HG02981 (cell line): ENCODE measurements at regions not wholly inside any gene's neighbourhood (a gene's known extent, or its start where the extent isn't known, plus 50 kb on each side); places are given as distances from the start of the nearest gene placed in this dataset.
"Not testable (repeated sequence)": the region's sequence is repeated elsewhere in the genome, so short reads cannot be mapped to it uniquely, and the experiment has no call there.

Experiments
- ATAC-seq: cut with Tn5 transposase; IDR thresholded peaks from one replicate; pipeline ENCODE4 v1.9.1; 2021; ENCODE audit warnings: mild to moderate bottlenecking, moderate library complexity; ENCODE audit not compliant: unreplicated experiment

DNA sequence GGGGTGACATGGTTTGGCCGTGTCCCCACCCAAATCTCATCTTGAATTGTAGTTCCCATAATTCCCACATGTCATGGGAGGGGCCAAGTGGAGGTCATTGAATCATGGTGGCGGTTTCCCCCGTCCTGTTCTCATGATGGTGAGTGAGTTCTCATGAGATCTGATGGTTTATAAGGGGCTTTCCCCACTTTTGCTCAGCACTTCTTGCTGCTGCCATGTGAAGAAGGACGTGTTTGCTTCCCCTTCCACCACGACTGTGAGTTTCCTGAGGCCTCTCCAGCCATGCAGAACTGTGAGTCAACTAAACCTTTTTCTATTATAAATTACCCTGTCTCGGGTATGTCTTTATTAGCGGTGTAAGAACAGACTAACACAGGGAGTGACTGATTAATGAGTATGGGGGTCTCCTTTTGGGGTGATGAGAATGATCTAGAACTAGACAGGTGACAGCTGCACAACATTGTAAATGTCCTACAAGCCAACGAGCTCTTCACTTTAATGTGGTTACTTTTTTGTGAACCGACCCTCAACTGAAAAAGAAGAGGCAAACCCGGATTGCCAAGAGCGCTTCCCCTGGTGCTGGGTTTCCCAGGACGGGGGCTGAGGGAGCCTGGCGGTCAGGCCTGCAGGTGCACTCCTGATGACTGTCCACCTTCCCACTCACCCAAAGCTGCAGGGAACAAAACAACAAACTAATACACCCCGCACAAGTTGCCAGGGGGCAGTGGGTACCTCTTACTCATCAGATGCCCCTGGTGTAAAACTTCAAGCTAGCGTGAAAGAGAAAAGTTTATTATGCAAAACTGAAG, 90.1 kb downstream of the NCOR2 start:
- no peak for ATAC-seq

DNA sequence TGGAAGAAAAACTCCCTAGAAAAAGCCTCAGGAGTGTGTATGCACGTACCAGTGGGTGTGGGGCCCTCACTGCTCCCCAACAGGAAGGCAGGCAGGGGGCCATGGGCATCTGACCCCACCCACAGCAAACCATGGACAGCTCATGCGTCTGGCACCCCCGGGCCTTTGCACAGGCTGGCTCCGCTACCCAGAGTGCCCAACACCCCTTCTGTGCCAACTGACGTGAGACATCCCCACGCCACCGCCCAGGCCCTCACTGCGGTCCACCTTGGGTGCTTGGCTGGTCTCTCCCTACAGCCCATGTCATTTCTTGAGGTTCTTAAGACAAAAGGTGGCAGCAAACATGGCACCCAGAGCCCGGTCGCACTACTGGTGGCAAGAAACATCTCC, 91.4 kb downstream of the NCOR2 start:
- no peak for ATAC-seq

DNA sequence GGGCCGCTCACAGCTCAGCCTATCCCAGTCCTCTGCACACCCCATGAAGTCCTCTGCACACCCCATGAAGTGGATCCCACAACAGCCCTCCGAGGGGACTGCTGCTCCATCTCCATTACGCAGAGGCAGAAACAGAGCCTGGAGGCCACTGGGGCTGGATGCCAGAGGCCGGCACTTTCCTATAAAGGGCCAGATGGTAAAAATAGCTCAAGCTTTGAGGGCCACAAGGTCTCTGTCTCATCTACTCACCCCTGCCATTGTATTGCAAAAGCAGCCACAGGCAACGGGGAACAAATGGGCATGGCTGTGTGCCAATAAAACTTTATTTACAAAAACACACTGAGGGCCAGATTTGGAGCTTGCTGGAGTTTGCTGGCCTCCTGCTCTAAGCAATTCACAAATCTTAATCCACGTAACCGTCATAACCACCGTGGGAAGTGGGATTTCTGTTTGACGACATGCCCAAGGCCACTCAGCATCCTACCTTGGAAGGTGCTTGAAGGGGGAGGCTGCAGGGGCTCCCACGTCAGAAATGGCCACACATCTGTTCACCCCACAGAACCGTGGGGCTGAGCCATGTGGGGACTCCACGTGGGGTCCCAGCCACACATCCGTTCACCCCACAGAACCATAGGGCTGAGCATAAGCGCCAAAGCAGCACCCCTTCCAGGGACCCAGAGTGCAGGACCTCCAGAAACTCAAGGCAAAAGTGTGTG, 92.0 kb downstream of the NCOR2 start:
- ATAC-seq: no peak

DNA sequence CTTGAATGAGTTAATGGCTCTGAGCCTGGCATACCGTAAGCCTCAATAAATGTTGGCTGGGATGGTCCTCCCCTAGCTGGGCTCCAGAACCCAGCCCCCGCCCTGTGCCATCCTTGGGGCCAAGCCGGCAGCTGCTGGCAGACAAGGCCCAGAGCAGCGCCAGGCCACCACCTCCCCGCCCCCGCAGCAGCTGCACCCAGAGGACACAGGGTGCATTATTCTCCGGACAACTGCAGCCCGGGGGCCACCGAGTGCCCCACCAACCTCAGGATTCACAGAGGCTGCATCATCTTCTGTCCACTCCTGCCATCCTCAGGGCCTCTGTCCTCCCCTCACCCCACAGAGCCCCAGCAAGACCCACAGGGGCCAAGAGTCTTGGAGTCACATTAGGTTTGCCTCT, 92.7 kb downstream of the NCOR2 start:
- ATAC-seq: no peak

DNA sequence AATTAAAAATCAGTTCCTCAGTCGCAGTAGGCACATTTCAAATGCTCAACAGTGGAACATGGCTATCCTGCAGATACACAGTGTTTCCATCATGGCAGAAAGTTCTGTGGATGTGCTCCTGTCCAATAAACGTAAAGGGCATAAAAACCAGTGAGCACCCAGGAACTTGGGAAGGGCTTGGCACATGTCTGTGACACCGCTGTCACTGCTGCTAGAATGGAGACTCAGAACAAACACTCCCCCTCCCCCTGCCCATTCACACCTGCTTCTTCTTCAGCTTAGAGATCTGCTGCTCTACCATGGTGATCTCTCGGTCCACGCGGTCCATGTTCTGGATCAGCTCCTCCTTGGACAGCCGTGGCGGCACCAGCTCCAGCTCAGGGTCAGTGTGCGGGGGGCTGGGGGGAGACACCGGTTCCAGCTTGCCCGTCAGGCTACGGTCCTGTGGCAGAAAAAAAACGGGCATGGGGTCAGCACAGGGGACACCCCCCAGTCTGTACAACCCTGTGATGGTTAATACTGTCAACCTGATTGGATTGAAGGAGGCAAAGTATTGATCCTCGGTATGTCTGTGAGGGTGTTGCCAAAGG, 94.6 kb downstream of the NCOR2 start:
- no peak for ATAC-seq

DNA sequence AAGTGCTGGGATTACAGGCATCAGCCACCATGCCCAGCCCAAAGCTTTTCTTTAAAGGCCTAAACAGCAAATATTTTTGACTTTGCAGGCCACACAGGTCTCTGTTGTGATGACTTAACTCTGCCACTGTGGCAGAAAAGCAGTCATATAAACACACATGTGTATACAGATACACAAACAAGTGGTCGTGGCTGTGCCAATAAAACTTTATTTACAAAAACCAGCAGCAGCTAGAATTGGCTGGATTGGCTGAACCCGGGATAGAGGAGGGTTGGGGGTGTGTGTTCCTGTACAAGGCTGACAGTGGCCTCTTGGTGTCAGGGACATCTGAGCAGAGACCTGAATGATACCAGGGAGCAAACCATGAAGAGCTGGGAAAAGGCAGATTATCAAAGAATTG, 95.6 kb downstream of the NCOR2 start:
- ATAC-seq: no peak

DNA sequence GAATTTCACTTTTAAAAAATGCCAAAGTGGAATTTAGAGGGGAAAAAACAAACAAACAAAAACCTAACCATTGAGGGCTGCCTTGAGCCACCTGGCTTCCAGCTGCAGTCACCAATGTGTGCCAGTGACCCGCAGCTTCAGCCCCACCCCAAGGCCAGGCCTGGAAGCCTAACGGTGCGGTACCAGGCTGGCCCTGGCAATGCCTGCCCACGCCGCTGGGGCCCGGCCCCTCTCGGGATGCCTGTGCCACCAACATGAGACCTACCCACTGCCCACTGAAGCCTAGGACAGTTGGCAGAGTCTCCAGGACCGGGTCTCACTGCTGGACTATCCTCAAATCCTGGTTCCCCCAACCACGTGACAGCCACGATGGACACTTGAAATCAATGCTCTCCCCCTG, 96.6 kb downstream of the NCOR2 start:
- no peak for ATAC-seq

DNA sequence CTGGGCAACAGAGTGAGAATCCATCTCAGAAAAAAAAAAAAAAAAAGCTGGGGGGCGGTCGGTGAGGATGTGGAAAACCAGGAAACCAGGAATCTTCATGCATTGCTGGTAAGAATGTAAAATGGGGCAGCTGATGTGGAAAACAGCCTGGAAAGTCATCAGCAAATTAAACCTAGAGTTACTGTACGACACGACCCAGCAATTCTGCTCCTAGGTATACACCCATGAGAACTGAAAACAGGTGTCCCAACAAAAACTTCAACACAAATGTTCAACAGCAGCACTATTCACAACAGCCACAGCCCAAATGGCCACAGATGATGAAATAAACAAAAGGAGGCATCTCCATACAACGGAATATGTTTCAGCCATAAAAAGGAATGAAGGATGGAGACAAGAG, 97.3 kb downstream of the NCOR2 start:
- ATAC-seq: no peak

DNA sequence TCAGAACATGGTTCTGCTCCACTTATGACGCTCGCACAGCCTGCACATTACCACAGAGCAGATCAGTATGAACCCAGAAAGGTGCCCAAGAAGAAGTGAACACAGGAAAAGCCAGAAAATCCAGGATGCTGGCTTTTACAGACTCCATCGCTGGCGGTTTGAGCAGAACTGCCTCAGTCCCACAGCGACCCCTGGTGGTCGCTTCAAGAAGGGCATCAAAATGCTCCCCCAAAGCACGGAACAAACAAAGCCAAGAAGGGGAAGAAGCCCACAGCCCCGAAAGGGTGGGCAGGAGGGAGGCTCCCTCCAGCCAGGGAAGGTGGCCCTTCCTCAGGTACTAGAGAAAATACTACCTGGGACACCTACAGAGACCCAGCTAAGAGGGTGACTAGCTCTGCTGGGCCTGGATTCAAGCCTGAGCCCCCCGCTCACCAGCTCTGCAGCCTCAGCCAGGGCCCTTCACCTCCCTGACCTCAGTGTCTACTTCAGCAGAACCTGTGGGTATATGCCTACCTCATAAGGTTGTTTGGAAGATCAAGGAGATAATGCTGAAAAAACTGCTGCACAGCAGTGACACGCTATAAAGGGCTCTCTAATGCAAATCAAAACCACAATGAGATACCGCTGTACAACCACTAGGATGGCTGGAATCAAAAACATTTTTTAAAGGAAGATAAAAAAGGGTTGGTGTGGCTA, 98.1 kb downstream of the NCOR2 start:
- ATAC-seq: no peak

DNA sequence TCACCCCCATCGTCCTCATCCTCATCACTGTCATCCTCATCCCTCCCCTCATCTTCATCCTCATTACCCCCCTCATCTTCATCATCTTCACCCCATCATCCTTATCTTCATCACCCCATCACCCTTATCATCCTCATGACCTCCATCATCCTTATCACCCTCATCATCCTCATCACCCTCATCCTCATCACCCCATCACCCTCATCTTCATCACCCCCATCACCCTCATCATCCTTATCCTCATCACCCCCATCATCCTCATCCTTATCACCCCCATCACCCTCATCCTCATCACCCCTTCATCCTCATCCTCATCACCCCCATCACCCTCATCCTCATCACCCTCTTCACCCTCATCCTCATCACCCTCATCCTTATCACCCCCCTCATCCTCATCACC, 99.9 kb downstream of the NCOR2 start:
- ATAC-seq: not testable (repeated sequence)

DNA sequence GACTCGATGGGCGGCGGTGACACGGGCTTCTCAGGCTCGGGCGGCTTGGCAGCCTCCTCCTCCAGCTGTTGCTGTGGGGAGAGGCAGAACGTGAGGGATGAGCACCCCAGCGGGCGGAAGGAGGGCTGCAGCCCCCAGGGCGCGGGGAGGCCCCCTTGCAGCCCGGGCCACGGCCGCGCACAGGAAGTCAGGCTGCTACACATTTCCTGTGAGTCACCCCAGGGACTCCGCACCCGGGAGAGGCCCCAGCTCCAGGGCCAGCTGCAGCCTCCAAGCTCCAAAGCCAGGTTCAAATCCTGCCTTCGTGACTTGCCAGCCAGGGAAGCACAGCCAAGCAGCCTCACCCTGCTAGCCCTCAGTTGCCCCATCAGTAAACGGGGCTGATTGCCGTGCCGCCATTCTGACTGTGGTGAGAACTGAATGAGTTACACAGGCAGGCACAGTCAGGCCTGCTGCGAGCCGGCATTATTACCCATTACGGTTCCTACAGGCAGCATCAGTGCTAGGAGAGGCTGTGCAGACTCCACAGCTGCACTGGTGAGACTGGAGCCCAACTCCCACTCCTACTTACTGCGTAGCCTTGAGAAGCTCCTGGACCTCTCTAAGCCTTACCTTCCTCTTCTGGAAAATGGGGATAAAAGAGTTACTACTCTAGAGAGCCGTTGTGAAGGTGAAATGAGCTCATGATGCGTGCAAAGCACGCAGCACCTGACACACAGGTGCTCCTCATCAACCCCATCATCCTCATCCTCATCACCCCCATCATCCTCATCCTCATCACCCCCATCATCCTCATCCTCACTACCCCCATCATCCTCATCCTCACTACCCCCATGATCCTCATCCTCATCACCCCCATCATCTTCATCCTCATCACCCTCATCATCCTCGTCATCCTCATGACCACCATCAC, 100.9 kb downstream of the NCOR2 start:
- peak; percentile 96 for ATAC-seq

DNA sequence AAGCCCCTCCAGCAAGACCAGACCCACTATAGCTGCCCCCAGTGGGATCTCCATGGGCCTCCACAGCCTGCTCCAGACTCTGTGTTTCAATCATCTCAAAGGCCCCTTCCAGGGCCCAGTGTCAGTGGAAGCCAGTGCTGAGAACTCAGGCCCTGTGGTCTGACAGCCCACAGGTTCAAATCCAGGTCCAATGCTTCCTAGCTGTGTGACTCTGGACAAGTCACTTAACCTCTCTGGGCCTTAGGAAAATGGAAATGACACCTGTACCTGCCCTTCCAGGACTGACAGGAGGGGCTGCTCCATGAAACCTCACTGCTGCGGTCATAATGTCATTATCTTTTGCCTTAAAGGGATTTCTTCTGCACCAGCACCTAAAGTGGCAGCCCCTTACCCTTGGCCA, 101.9 kb downstream of the NCOR2 start:
- no peak for ATAC-seq

DNA sequence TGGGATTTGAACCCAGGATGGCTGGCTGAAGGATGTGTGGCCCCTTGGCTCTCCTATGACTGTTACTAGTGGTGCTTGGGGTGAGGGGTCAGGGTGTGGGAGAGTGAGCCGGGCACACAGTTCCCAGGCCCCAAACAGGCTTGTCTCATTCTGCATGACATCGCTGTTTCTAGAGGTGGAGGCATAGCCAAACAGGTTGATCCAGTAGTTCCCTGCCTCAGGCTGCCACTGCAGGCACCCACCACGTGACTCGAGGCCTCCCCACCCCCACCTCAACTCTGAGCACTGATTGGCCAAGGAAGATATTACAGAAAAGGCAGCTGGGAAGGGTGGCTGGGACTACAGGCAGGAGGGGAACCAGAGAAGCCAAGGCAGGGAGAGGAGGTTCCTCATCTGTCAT, 102.6 kb downstream of the NCOR2 start:
- ATAC-seq: no peak

DNA sequence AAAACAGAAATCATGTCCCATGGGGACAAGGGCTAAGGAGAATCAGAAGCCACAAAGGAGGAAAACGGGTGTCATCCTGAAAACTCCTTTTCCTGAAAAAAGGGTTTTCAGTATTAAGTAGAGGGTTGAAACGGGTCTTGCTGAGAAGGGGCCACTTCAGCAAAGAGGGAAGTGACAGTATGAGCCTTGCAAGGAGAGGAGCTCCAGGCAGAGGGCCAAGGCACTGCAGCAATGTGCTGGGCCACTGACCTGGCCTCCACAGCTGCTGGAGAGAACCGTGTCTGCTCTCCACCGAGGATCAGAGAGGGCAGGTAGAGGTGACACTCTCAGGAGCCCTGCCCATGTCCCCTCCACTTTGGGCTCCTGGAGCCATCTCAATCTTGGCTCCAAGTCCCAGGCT, 103.3 kb downstream of the NCOR2 start:
- no peak for ATAC-seq

DNA sequence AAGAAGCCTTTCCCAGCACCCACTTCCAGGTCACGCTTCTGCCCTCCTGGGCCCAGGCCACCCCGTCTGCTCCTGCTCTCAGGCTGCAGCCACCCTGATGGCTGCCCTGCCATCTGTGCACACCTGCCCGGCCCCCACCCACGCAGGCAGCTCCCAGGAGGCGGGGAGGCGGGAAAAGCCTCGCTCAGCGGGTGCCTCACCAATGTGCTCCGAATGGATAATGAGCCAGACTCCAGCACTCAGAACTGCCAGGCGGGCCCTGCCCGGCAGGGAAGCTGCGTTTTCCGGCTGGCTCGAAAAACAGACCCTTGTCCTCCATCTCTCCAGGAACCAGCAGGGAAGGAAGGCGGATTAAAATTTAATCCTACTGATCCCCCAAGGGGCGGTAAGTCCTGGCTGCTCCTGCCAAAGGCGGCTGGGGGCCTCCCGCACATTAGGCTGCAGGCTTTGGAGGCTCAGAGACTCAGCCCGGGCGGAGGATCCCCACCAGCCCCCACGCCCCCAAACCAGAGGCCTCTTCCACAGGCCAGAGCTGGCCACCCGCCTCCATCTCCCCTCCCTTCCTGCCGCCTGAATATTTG, 104.0 kb downstream of the NCOR2 start:
- ATAC-seq: no peak

DNA sequence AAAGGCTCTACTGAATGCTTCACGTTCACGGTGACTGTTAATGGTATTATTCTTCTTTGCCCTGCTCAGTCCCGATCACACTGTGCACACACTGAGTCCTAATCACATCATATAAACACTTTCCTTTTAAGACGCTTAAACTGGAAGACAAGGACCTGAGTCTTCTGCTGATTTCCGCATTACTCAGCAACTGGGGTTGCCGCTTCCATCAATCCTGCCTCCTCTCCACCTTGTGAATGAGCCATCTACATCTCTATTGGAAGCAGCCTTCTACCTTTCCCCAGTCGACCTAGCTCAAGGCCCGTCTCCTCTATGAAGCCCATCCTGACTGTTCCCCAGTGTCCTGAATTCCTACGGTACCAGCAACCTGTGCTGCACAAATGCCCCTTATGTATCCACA, 104.7 kb downstream of the NCOR2 start:
- ATAC-seq: no peak

DNA sequence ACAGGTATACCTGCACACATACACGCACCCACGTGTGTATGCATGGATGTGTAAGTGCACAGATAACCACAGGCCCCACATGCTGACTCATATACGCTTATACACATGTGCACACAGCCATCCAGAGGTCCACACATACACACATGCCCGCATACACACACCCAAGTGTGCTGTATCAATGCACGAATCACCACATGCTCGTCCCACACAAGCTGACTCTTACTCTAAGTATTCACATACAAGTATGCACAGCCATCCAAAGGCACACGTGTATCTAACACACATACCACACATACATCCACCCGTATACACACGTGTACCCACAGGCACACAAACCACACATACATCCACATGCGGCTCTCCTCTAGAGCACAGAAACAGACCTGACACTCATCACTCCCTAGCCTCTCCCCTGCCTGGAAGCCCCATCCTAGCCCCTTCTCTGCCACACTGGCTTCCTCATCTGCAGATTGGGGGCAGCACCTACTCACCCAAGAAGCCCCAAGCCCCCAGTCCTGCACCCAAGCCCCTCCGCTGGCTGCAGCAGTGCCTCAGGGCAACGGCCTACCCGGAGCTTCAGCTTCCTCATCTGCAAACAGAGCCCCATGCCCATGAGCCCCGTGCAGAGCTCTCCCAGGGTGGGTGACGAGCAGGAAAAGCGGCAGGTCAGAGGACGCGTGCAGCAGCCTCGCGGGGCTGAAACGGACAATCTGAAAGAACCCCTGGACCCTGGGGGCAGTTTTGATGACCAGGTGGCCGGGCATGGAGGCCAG, 105.4 kb downstream of the NCOR2 start:
- no peak for ATAC-seq

DNA sequence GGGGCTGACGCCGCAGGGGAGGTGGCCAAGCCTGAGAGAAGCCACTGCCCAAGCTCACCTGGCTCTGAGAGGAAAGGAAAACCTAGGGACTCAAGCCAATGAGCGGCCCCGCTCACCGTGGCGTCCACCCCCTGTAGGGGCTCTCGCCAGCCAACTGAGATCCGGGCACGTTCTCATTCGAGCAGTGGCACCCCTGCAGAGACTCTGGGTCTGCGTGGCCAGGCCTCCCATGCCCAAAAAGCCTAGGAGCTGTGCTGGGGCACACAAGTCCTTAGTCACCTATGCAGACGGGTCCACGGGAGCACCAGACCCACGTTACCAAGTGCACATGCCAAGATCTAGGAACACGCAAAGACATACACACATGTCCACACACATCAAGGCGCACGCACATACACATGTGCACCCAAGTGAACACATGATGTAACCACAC, 106.2 kb downstream of the NCOR2 start:
- ATAC-seq: no peak

DNA sequence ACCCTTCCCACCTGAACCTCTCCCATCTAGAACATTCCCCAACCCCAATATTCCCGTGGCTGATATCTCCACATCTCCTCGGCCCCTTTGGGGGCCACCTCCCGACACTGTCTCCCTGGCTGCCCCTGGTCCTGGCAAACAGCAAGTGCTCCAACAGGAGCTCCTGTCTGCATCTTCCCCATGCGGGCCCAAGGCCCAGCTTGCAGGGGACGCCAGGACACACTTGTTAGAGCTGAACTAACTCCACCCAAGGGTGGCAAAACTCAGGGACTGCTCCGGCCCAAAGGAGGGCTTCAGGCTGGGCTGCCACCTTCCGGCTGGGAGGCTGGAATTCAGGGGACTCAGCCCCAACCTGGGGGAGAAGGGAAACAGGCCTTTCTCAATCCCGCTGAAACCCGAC, 106.6 kb downstream of the NCOR2 start:
- ATAC-seq: no peak
